GM12878 (cell line): ENCODE measurements at regions not wholly inside any gene's neighbourhood (a gene's known extent, or its start where the extent isn't known, plus 50 kb on each side); places are given as distances from the start of the nearest gene placed in this dataset.

Source experiments
- ATAC-seq: fragments of 200-7000 bp; cut with Tn5 transposase; 3 replicates; pipeline ENCODE4 v1.9.1; 2020; ENCODE audit warnings: mild to moderate bottlenecking, moderate library complexity
- BruUV-seq: library from RNA; stranded (reverse); fragments of 400-500 nt; replicated peaks from 2 replicates; lab custom pipeline; 2021; lab: Mats Ljungman, UMichigan
- CTCF ChIA-PET: fragments of 300-600 bp; sonication (Branson Sonifier 250); formaldehyde crosslinking; extraction: SDS; loops from one replicate; lab custom pipeline; 2021; ENCODE audit warnings: inconsistent platforms; lab: Yijun Ruan, JAX
- POLR2A ChIA-PET: fragments of 350-600 bp; formaldehyde crosslinking; extraction: SDS; loops from one replicate; lab custom pipeline; 2021; ENCODE audit warnings: inconsistent platforms; lab: Charles Lee
- RAD21 ChIA-PET: fragments of 300-600 bp; sonication (Branson Sonifier 250); formaldehyde crosslinking; loops from one replicate; lab custom pipeline; 2023; ENCODE audit warnings: antibody characterized with exemption; ENCODE audit not compliant: unreplicated experiment; lab: Charles Lee
- SMC1A ChIA-PET: fragments of 300-600 bp; sonication (Branson Sonifier 250); formaldehyde crosslinking; loops from one replicate; lab custom pipeline; 2023; ENCODE audit not compliant: unreplicated experiment, uncharacterized antibody; lab: Charles Lee
- DNase-seq: peaks from one replicate; pipeline ENCODE4 v3.0.0-alpha.2; 2011; ENCODE audit warnings: low read depth, low spot score
- FAIRE-seq: peaks from 3 replicates; lab custom pipeline; 2011; peaks lifted over from hg19 to GRCh38; lab: Jason Lieb, UNC
- H2AFZ ChIP-seq: 2 replicates; pipeline ENCODE4 v1.6.0; 2011; ENCODE audit warnings: low read depth, low read length, control low read depth; ENCODE audit not compliant: control insufficient read depth
- H3K27ac ChIP-seq: 2 replicates; pipeline ENCODE4 v1.5.1; 2011; ENCODE audit warnings: control low read depth; ENCODE audit not compliant: control insufficient read depth, insufficient read depth
- H3K27me3 ChIP-seq, 2 experiments: replicated peaks in 1 of 2; 2 replicates each; pipeline versions ENCODE4 v1.6.0 to v1.6.1; 2011; ENCODE audit warnings: low read length in 1 of 2; ENCODE audit not compliant: control insufficient read depth in 2 of 2, insufficient read depth in 2 of 2
- H3K36me3 ChIP-seq, 2 experiments: 2 replicates each; pipeline ENCODE4 v1.5.1; 2011; ENCODE audit warnings: low read length in 1 of 2; ENCODE audit not compliant: control insufficient read depth in 2 of 2, insufficient read depth in 2 of 2
- H3K4me1 ChIP-seq: 2 replicates; pipeline ENCODE4 v1.6.1; 2011; ENCODE audit warnings: mild to moderate bottlenecking, low read length, moderate library complexity, mixed read lengths; ENCODE audit not compliant: control insufficient read depth, insufficient read depth
- H3K4me2 ChIP-seq: 2 replicates; pipeline ENCODE4 v1.6.0; 2011; ENCODE audit warnings: control low read depth; ENCODE audit not compliant: control insufficient read depth, insufficient read depth
- H3K4me3 ChIP-seq: fragments of 200-600 bp; sonication (generic); 2 replicates; pipeline ENCODE4 v1.5.1; 2016
- H3K79me2 ChIP-seq: 2 replicates; pipeline ENCODE4 v1.6.0; 2011; ENCODE audit warnings: low read length; ENCODE audit not compliant: control insufficient read depth, insufficient read depth
- H3K9ac ChIP-seq: 2 replicates; pipeline ENCODE4 v1.8.0; 2011; ENCODE audit warnings: low read length, control low read depth, mixed read lengths; ENCODE audit not compliant: control insufficient read depth, insufficient read depth
- H3K9me3 ChIP-seq: replicated peaks from 3 replicates; pipeline ENCODE4 v1.5.1; 2011; ENCODE audit warnings: mild to moderate bottlenecking, low read length; ENCODE audit not compliant: control insufficient read depth, insufficient read depth
- H4K20me1 ChIP-seq: 2 replicates; pipeline ENCODE4 v1.6.0; 2011; ENCODE audit not compliant: control insufficient read depth, insufficient read depth
- BHLHE40 ChIP-seq, 2 experiments: fragments of 450-650 bp in 1 of 2; IDR thresholded peaks; 2 replicates each; pipeline ENCODE4 v1.6.1; 2011 to 2017; ENCODE audit warnings: low read depth in 2 of 2, borderline replicate concordance in 1 of 2, improper control_type of control experiment in 1 of 2, low read length in 1 of 2, mild to moderate bottlenecking in 1 of 2
- BRCA1 ChIP-seq: IDR thresholded peaks from 2 replicates; pipeline ENCODE4 v1.6.1; 2011; ENCODE audit warnings: low read depth, low read length, improper control_type of control experiment
- FOS ChIP-seq: IDR thresholded peaks from 3 replicates; pipeline ENCODE4 v1.6.1; 2011; ENCODE audit warnings: borderline replicate concordance; ENCODE audit not compliant: insufficient read length; ENCODE audit errors: extremely low read depth
- HDGF ChIP-seq: fragments of 450-650 bp; IDR thresholded peaks from 2 replicates; pipeline ENCODE4 v1.6.1; 2016; ENCODE audit warnings: antibody characterized with exemption
- MTA2 ChIP-seq: fragments of 450-650 bp; IDR thresholded peaks from 2 replicates; pipeline ENCODE4 v1.6.1; 2016; ENCODE audit warnings: low read depth, mild to moderate bottlenecking, moderate library complexity
- POLR2AphosphoS2 ChIP-seq: IDR thresholded peaks from 2 replicates; pipeline ENCODE4 v1.6.1; 2011; ENCODE audit warnings: low read depth, mild to moderate bottlenecking, low read length, improper control_type of control experiment, moderate library complexity
- RELA ChIP-seq: fragments of 450-650 bp; IDR thresholded peaks from 2 replicates; pipeline ENCODE4 v1.8.0; 2014; ENCODE audit warnings: borderline replicate concordance; ENCODE audit not compliant: partially characterized antibody
- WGBS: methylation state at CpG from one replicate; pipeline ENCODE4 v1.1.6; 2016; ENCODE audit warnings: low lambda C conversion rate; ENCODE audit not compliant: insufficient replicate concordance, insufficient coverage; ENCODE audit errors: missing lambda C conversion rate; 5-methylcytosine and 5-hydroxymethylcytosine counted together
- in situ Hi-C: fragments of 300-500 bp; cut with MboI; formaldehyde crosslinking; loops from 9 replicates; pipeline ENCODE4 v1.14.3; 2018; ENCODE audit warnings: mixed read lengths
- intact Hi-C: fragments of 100-400 bp; cut with micrococcal nuclease; formaldehyde crosslinking; loops from one replicate; pipeline ENCODE4 v1.14.2; 2022; ENCODE audit not compliant: unreplicated experiment

DNA sequence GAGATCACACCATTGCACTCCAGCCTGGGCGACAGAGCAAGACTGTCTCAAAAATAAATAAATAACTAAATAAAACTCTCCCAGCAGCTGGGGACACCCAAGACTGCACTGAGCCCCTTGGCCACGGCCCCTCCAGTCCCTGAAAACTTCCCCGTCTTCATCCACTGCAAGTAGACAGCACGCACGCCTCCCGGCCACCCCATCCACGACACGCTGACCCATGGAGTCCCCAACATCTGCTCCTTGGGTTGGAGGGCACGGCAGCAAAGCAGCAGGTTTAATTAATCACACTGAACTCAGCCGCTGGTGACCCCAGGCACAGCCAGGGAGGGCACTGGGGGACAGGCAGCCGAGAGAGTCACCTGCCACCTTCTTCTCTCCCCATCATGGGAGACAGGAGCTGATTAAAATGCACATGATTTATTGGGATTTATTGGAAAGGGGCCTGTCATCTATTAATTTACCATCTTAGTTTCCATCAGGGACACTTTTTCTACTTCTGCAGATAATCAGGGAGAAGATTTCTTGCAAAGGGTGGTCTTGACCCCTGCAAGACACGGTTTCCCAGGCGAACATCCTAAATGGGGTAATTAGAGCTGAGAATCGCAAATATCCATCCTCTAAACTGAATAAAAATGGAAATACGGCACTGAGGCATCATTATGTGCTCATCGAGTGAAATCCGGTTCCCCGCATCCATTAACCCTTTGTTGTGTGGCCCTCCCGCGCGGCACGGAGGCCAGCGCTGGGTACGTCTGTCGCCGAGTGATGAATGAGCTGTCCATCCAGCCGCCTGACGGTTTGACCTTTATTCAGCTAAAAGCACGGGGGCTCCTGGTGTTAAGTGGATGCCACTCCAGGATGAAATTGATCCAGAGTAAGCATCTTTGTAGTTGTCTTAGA is 178.3 kb downstream of the BRD1 start:
- no peaks in the 10 kb centered on the region; the same call in 2 of the 3 replicates for H3K9me3 ChIP-seq
- no peaks in the 10 kb centered on the region for H3K4me1 ChIP-seq
- no TSS peak for BruUV-seq
- 83% methylated on average over 29 of the region's 29 CpGs for WGBS
- FAIRE-seq (no peak), DNase-seq (no peak), ATAC-seq (no peak)
- H3K27ac ChIP-seq = no peak overlapping the region
- no peaks in the 10 kb centered on the region for H4K20me1 ChIP-seq
- intact Hi-C loops (no loop called here), in situ Hi-C loops (no loop called here)
- ChIA-PET CTCF (no interaction called here), SMC1A (no interaction called here), RAD21 (no interaction called here), POLR2A (no interaction called here)
- no peak overlapping the region for H3K9ac ChIP-seq
- no peaks in the 10 kb centered on the region for H3K27me3 ChIP-seq
- H3K36me3 ChIP-seq = peaks cover 0 to 4% of the 10 kb centered on the region in 2 experiments; a peak in 2 of 4 replicates
- H3K79me2 ChIP-seq = peaks cover 9% of the 10 kb centered on the region
- H3K4me3 ChIP-seq = no peak overlapping the region
- H3K4me2 ChIP-seq = no peak overlapping the region
- TF ChIP-seq POLR2AphosphoS2 (no peak), RELA (no peak), BRCA1 (no peak), BHLHE40 (IDR thresholded peaks at IDR 0.05; ENCODE audit: borderline replicate concordance in 1 of 2, low read depth in 2 of 2, low read length in 1 of 2) (no peak), HDGF (no peak), FOS (no peak), MTA2 (no peak)
- H2AFZ ChIP-seq = no peak overlapping the region
